PFSK-1 (cell line): ENCODE measurements at regions not wholly inside any gene's neighbourhood (a gene's known extent, or its start where the extent isn't known, plus 50 kb on each side); places are given as distances from the start of the nearest gene placed in this dataset.

Experiments used
- FOXP2 ChIP-seq: optimal IDR thresholded peaks from 2 replicates; pipeline ENCODE3; 2011; ENCODE audit warnings: borderline replicate concordance, control low read depth, inconsistent platforms; ENCODE audit not compliant: insufficient read depth; ENCODE audit errors: extremely low read length, extremely low read depth
- POLR2AphosphoS5 ChIP-seq: IDR thresholded peaks from 2 replicates; pipeline ENCODE4 v1.6.1; 2012; ENCODE audit warnings: low read depth, mild to moderate bottlenecking, control low read depth, low read length, moderate library complexity
- SIN3A ChIP-seq: IDR thresholded peaks from 2 replicates; pipeline ENCODE4 v1.6.1; 2012; ENCODE audit warnings: mild to moderate bottlenecking, low read length, moderate library complexity, borderline replicate concordance; ENCODE audit not compliant: insufficient read depth
- TAF1 ChIP-seq: IDR thresholded peaks from 2 replicates; pipeline ENCODE4 v1.6.1; 2012; ENCODE audit warnings: low read length, control low read depth, borderline replicate concordance; ENCODE audit not compliant: insufficient read depth
- TF ChIP-seq, protein P1 (sequence below), 2 experiments: IDR thresholded peaks; 2 replicates each; pipeline versions ENCODE4 v1.6.1 to v1.8.0; 2011 to 2012; ENCODE audit warnings: low read depth in 2 of 2, low read length in 2 of 2, control low read depth in 1 of 2, inconsistent platforms in 1 of 2, mild to moderate bottlenecking in 1 of 2, moderate library complexity in 1 of 2; ENCODE audit not compliant: insufficient read depth in 1 of 2

DNA sequence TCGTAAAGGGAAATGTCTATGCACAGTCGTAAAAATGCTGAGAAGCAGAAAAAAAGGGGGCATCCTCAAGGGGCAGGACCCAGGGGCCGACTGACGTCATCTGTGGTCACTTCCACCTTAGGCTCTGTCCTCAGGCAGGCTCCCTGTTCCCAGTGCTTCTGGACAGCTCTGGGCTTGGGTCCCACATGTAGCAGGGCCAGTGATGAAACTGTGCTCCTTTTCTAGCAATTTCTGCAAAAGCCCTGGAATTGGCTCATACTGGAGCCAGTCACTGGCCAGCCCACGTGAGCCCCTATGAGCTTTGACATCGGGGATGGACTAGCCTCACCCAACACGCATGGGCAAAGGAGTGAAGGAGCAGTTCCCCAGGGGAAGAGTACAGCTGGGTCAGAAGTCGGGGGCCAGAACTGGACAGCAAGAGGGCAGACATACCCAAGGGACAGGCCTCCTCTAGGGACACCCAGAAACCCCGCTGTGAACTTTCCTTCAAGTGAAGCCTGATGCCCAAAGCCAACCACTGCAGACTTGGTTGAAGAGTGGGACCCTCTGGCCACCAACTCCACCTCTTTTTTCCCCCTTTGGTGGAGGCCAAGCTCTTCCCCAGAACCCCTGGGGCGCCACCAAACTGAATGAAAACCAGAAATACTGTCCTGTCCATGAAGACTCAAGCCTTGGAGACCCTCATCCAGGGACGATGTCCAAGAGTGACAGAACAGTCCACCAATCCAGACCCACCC is 1349.0 kb downstream of the BRD1 start:
- TF ChIP-seq FOXP2 (no peak), TAF1 (no peak), POLR2AphosphoS5 (no peak), SIN3A (no peak)
- TF ChIP-seq, protein P1, sequence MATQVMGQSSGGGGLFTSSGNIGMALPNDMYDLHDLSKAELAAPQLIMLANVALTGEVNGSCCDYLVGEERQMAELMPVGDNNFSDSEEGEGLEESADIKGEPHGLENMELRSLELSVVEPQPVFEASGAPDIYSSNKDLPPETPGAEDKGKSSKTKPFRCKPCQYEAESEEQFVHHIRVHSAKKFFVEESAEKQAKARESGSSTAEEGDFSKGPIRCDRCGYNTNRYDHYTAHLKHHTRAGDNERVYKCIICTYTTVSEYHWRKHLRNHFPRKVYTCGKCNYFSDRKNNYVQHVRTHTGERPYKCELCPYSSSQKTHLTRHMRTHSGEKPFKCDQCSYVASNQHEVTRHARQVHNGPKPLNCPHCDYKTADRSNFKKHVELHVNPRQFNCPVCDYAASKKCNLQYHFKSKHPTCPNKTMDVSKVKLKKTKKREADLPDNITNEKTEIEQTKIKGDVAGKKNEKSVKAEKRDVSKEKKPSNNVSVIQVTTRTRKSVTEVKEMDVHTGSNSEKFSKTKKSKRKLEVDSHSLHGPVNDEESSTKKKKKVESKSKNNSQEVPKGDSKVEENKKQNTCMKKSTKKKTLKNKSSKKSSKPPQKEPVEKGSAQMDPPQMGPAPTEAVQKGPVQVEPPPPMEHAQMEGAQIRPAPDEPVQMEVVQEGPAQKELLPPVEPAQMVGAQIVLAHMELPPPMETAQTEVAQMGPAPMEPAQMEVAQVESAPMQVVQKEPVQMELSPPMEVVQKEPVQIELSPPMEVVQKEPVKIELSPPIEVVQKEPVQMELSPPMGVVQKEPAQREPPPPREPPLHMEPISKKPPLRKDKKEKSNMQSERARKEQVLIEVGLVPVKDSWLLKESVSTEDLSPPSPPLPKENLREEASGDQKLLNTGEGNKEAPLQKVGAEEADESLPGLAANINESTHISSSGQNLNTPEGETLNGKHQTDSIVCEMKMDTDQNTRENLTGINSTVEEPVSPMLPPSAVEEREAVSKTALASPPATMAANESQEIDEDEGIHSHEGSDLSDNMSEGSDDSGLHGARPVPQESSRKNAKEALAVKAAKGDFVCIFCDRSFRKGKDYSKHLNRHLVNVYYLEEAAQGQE (IDR thresholded peaks at IDR 0.05; ENCODE audit: insufficient read depth in 1 of 2, low read depth in 2 of 2, low read length in 2 of 2): no peak

- TF ChIP-seq FOXP2: no peak
- no peak for TF ChIP-seq POLR2AphosphoS5
- TF ChIP-seq SIN3A: no peak
- no peak for TF ChIP-seq TAF1
- TF ChIP-seq, protein P1 (IDR thresholded peaks at IDR 0.05; ENCODE audit: insufficient read depth in 1 of 2, low read depth in 2 of 2, low read length in 2 of 2): no peak
Measured at GRCh38 chr22:48478124-48478523, 1349.5 kb downstream of the BRD1 start.

GRCh38 chr22:48477031-48477721 is 1350.5 kb downstream of the BRD1 start:
- no peak for TF ChIP-seq TAF1

DNA sequence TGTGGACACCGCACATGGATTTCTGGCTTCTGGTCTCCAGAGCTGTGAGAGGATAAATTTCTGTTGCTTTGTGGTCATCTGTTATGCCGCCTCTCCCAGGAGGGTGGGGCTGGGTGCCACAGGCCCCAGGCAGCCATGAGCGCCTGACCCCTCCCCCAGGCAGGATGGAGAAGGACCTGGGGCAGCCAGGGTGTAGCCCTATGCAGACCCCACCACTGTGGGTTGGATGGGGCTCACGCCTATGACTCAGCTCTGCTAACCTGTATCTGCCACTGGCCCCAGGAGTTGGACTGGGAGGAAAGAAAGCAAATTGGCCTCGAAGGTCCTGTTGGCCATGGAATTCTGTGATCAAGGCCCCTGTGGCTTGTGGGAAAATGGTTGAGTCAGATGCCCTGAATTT is 1351.1 kb downstream of the BRD1 start:
- TF ChIP-seq POLR2AphosphoS5: no peak

DNA sequence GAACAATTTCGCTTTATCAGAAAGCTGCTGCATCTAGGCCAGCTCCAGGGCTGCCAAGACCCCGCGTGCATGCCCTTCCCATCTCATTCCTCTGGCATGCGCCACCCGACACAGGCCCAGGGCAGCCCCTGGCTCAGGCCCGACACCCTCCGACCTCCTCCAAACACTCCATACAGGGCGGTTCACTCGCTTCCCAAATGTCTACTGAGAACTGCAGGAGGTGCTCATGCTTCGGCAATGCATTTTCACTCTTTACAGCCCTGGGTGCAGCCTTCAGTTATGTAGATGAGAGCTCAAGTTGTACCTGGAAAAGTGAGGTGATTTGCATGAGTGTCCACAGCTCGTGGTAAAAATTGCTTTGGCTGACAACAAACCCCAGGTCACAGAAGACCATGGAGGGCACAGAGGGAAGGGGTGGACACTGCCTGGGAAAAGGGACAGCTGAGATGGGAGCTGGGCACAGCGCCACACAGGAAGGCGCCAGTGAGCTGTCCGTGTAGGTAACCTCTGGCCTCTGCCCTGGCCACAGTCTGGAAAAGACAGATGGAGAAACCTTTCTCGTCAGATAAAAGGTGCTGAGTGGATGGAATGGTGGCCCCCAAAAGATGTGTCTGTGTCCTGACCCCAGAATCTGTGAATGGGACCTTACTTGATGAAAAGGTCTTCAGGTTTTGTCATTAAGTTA is 1351.9 kb downstream of the BRD1 start:
- TF ChIP-seq SIN3A (no peak), FOXP2 (no peak), POLR2AphosphoS5 (no peak), TAF1 (no peak)
- TF ChIP-seq, protein P1 (IDR thresholded peaks at IDR 0.05; ENCODE audit: insufficient read depth in 1 of 2, low read depth in 2 of 2, low read length in 2 of 2): no peak

- TF ChIP-seq SIN3A (no peak), FOXP2 (no peak), POLR2AphosphoS5 (no peak), TAF1 (no peak)
- TF ChIP-seq, protein P1 (IDR thresholded peaks at IDR 0.05; ENCODE audit: insufficient read depth in 1 of 2, low read depth in 2 of 2, low read length in 2 of 2): no peak
Measured at GRCh38 chr22:48474881-48475280, 1352.8 kb downstream of the BRD1 start.
